ENCODE measurements at regions not wholly inside any gene's neighbourhood (a gene's known extent, or its start where the extent isn't known, plus 50 kb on each side); places are given as distances from the start of the nearest gene placed in this dataset.

GRCh38 chr15:30030345-30030744 lies 52.4 kb upstream of the GOLGA8J start:
- no peak for TF ChIP-seq CTCF (IDR thresholded peaks at IDR 0.05; ENCODE audit: low read depth, low read length)
- H3K4me3 ChIP-seq (ENCODE audit: low read depth, low read length) = no peak overlapping the region

GRCh38 chr15:30023798-30024295 lies 58.9 kb upstream of the GOLGA8J start:
- no peak overlapping the region for H3K4me3 ChIP-seq (ENCODE audit: low read depth, low read length)
- TF ChIP-seq CTCF (IDR thresholded peaks at IDR 0.05; ENCODE audit: low read depth, low read length) = no peak

- H3K4me3 ChIP-seq (ENCODE audit: low read depth, low read length) = no peak overlapping the region
- no peak for TF ChIP-seq CTCF (IDR thresholded peaks at IDR 0.05; ENCODE audit: low read depth, low read length)
These were observed 72.0 kb upstream of the GOLGA8J start for GRCh38 chr15:30010746-30011145.

GRCh38 chr15:30008156-30008555 lies 74.6 kb upstream of the GOLGA8J start:
- TF ChIP-seq CTCF (IDR thresholded peaks at IDR 0.05; ENCODE audit: low read depth, low read length) = no peak
- H3K4me3 ChIP-seq (ENCODE audit: low read depth, low read length) = no peak overlapping the region

- TF ChIP-seq CTCF (IDR thresholded peaks at IDR 0.05; ENCODE audit: low read depth, low read length) = no peak
- no peak overlapping the region for H3K4me3 ChIP-seq (ENCODE audit: low read depth, low read length)
These were observed 81.2 kb upstream of the GOLGA8J start for GRCh38 chr15:30001602-30002001.

GRCh38 chr15:29998033-29998432 lies 84.7 kb upstream of the GOLGA8J start:
- H3K4me3 ChIP-seq (ENCODE audit: low read depth, low read length) = no peak overlapping the region

GRCh38 chr15:29997499-29997898 lies 85.3 kb upstream of the GOLGA8J start:
- no peak for TF ChIP-seq CTCF (IDR thresholded peaks at IDR 0.05; ENCODE audit: low read depth, low read length)
- no peak overlapping the region for H3K4me3 ChIP-seq (ENCODE audit: low read depth, low read length)

More at GRCh38 chr15:29998033-29998432, 84.7 kb upstream of the GOLGA8J start:
- TF ChIP-seq CTCF (IDR thresholded peaks at IDR 0.05; ENCODE audit: low read depth, low read length) = no peak
